Naive thymus-derived CD8-positive, alpha-beta T cell (primary cell): ENCODE measurements at regions not wholly inside any gene's neighbourhood (a gene's known extent, or its start where the extent isn't known, plus 50 kb on each side); places are given as distances from the start of the nearest gene placed in this dataset.
"Not testable (repeated sequence)": the region's sequence is repeated elsewhere in the genome, so short reads cannot be mapped to it uniquely, and the experiment has no call there.

ENCODE experiments used
- ATAC-seq, 2 donors: fragments of 150-1000 bp; cut with Tn5 transposase in 1 of 2; sonication (Bioruptor Pico), chemical (Tn5 transposase) in 1 of 2; 1 replicate in 1 of 2; 2 replicates in 1 of 2; pipeline ENCODE4 v1.10.0; 2021; ENCODE audit warnings: mild to moderate bottlenecking in 2 of 2, moderate library complexity in 2 of 2
- POLR2A ChIA-PET: fragments of 350-600 bp; sonication (Branson Sonifier 250); formaldehyde crosslinking; loops from one replicate; lab custom pipeline; 2021; ENCODE audit warnings: antibody characterized with exemption; lab: Charles Lee
- DNase-seq, 10 donors: peaks; one replicate each; pipeline versions ENCODE4 v3.0.0 to v3.0.0-alpha.2; 2020 to 2022
- H3K27ac Mint-ChIP-seq, 10 donors: one replicate each; pipeline ENCODE4 v1.8.0; 2020 to 2022; ENCODE audit warnings: mild to moderate bottlenecking in 10 of 10, mixed read lengths in 10 of 10, moderate library complexity in 4 of 10, inconsistent platforms in 1 of 10
- H3K27me3 Mint-ChIP-seq, 5 donors: one replicate each; pipeline ENCODE4 v1.8.0; 2021 to 2022; ENCODE audit warnings: mixed read lengths in 5 of 5
- H3K36me3 Mint-ChIP-seq, 3 donors: one replicate each; pipeline ENCODE4 v1.8.0; 2020 to 2022; ENCODE audit warnings: mixed read lengths in 3 of 3, mild to moderate bottlenecking in 2 of 3, inconsistent platforms in 1 of 3
- H3K4me1 Mint-ChIP-seq, 4 donors: one replicate each; pipeline ENCODE4 v1.8.0; 2021 to 2022; ENCODE audit warnings: mixed read lengths in 4 of 4
- H3K4me3 Mint-ChIP-seq, 10 donors: one replicate each; pipeline ENCODE4 v1.8.0; 2020 to 2022; ENCODE audit warnings: mild to moderate bottlenecking in 10 of 10, mixed read lengths in 10 of 10, moderate library complexity in 6 of 10, inconsistent platforms in 1 of 10
- H3K9me3 Mint-ChIP-seq, 9 donors: one replicate each; pipeline ENCODE4 v1.8.0; 2020 to 2022; ENCODE audit warnings: mixed read lengths in 9 of 9, mild to moderate bottlenecking in 3 of 9, inconsistent platforms in 1 of 9, moderate library complexity in 1 of 9

GRCh38 chr15:25072857-25073476, 118.2 kb downstream of the SNRPN start:
- no peaks in the 10 kb centered on the region for H3K4me1 Mint-ChIP-seq
- peaks cover 0 to 100% (median 73%) of the 10 kb centered on the region in 9 donors for H3K9me3 Mint-ChIP-seq
- no peak overlapping the region for H3K27ac Mint-ChIP-seq
- H3K4me3 Mint-ChIP-seq: no peak overlapping the region
- ATAC-seq: no peak
- DNase-seq: no peak
- POLR2A ChIA-PET: no interaction called here
- no peaks in the 10 kb centered on the region for H3K27me3 Mint-ChIP-seq
- H3K36me3 Mint-ChIP-seq: peaks cover 93 to 100% (median 100%) of the 10 kb centered on the region in 3 donors

DNA sequence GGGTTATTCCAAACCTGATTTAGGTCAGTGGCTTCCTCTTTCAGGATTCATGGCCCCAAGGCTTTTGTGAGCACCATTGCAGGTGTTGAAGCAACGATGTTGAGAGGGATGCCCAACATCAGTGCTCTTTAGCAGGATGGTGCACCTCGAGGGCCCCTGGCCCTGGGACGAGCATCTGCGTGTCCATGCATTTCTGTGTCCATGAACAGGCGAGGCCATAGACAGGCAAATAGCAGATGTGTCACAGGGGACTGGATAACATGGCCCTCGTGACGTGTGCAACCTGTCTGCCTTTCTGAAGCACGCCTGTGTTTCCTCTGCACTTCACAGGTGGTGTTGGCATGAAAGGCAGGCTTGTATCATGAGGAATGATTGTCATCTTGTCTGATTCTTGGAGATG, 132.3 kb downstream of the SNRPN start:
- H3K27me3 Mint-ChIP-seq: no peaks in the 10 kb centered on the region
- DNase-seq (no peak), ATAC-seq (no peak)
- peaks cover 82 to 100% (median 98%) of the 10 kb centered on the region in 3 donors for H3K36me3 Mint-ChIP-seq
- H3K4me1 Mint-ChIP-seq: no peaks in the 10 kb centered on the region
- peaks cover 7 to 100% (median 71%) of the 10 kb centered on the region in 9 donors for H3K9me3 Mint-ChIP-seq
- no peak overlapping the region for H3K27ac Mint-ChIP-seq
- POLR2A ChIA-PET: no interaction called here
- H3K4me3 Mint-ChIP-seq: no peak overlapping the region

- no peak overlapping the region for H3K27ac Mint-ChIP-seq
- no peak for DNase-seq
- H3K4me3 Mint-ChIP-seq: peak overlapping the region in 1 of 10 donors; percentile 29
- H3K9me3 Mint-ChIP-seq: peaks cover 7 to 100% (median 67%) of the 10 kb centered on the region in 9 donors
- H3K27me3 Mint-ChIP-seq: no peaks in the 10 kb centered on the region
- H3K36me3 Mint-ChIP-seq: peaks cover 82 to 100% (median 98%) of the 10 kb centered on the region in 3 donors
- no peaks in the 10 kb centered on the region for H3K4me1 Mint-ChIP-seq
- ATAC-seq: no peak
- POLR2A ChIA-PET: no interaction called here
These were observed 133.5 kb downstream of the SNRPN start for GRCh38 chr15:25088261-25088790.

DNA sequence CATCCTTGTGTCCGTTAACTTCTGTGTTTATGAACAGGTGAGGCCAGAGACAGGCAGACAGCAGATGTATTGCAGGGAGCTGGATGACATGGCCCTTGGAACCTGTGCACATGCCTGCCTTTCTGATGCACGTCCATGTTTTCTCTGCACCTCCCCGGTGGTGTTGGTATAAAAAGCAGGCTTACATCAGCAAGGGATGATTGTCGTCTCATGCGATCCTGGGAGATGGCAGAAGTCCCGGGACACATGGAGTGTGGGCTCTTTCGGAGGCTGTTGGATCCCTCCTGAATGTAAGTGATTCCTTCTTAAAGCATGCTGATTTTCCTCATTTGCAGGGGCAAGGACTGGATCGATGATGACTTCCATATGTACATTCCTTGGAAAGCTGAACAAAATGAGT, 134.8 kb downstream of the SNRPN start:
- POLR2A ChIA-PET: no interaction called here
- peaks cover 7 to 100% (median 56%) of the 10 kb centered on the region in 9 donors for H3K9me3 Mint-ChIP-seq
- no peak for ATAC-seq

DNA sequence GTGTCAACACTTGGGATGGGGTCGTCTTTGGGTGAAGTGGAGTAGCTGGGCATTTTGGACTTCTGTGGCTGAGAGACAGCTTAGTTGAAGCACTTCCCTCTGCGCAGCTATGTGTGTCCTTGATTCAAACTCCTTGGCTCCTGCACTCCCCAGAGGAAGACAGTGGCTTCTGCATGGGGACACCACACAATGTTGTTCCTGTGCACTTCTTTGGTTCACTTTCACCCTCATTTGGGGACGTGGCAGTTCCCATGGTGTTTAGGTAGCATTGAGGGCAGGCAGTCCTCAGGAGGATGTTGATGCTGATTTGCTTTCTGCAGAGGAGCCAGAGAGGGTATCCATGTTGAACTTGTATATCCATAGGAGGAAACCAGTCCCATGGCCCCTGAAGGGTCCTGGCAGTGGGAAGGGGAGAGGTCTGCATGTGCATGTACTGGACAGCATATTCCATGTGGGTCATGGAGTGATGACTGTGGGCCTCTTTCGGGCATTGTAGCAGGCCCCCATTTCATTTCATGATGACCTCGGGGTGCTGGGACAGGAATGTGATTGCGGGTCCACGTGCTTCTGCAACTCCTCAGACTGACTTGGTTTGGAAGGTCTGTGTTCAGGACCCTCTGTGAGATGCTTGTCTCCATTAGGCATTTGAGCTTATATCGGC, 135.4 kb downstream of the SNRPN start:
- Mint-ChIP-seq H3K4me1 (no peaks in the 10 kb centered on the region), H3K27me3 (no peaks in the 10 kb centered on the region), H3K36me3 (peaks cover 80 to 100% (median 100%) of the 10 kb centered on the region in 3 donors), H3K27ac (peak overlapping the region in 1 of 10 donors; percentile 16), H3K4me3 (no peak overlapping the region), H3K9me3 (peaks cover 12 to 100% (median 57%) of the 10 kb centered on the region in 9 donors)
- ATAC-seq (no peak), DNase-seq (no peak)
- POLR2A ChIA-PET: no interaction called here

More for the DNA sequence above, 134.8 kb downstream of the SNRPN start:
- Mint-ChIP-seq H3K36me3 (peaks cover 77 to 100% (median 100%) of the 10 kb centered on the region in 3 donors), H3K27me3 (no peaks in the 10 kb centered on the region), H3K4me1 (no peaks in the 10 kb centered on the region), H3K27ac (no peak overlapping the region), H3K4me3 (no peak overlapping the region)
- DNase-seq: no peak

DNA sequence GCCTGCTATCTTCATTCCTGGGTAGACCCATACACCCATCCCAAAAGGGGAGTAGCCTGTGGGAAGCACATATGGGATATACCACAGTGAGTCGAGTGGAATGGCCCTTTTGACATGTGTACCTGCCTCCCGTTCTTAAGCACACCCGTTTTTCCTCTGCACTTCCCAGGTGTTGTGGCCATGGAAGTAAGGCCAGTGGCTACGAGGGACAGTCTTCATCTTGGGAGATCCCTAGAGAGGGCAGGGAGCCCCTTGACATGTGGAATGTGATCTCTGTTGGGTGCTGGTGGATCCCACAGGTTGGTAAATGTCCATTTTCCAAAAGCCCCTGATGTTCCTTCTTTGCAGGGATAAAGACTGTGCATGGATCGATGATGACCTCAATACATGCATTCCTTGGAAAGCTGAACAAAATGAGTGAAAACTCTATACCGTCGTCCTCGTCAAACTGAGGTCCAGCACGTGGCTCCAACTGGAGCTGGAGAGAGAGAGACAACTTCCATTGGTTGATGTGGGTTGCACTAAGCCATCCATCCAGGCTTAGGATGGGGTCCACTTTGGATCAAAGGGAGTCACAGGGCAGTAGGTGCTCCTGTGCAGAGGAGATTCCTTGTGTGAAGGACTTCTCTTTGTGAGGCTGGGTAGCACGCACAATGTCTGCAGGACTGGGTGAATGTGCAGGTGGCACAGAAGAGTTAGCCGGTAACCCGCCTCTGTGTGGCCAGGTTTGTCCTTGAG, 136.8 kb downstream of the SNRPN start:
- Mint-ChIP-seq H3K27me3 (no peaks in the 10 kb centered on the region), H3K4me3 (peak overlapping the region in 1 of 10 donors; percentile 36), H3K4me1 (no peaks in the 10 kb centered on the region), H3K9me3 (peaks cover 16 to 99% (median 51%) of the 10 kb centered on the region in 9 donors), H3K36me3 (peaks cover 75 to 99% (median 99%) of the 10 kb centered on the region in 3 donors), H3K27ac (no peak overlapping the region)
- POLR2A ChIA-PET: no interaction called here
- ATAC-seq: no peak
- DNase-seq: no peak

GRCh38 chr15:25092661-25093060, 137.9 kb downstream of the SNRPN start:
- peaks cover 78 to 98% (median 97%) of the 10 kb centered on the region in 3 donors for H3K36me3 Mint-ChIP-seq
- peaks cover 19 to 99% (median 56%) of the 10 kb centered on the region in 9 donors for H3K9me3 Mint-ChIP-seq
- H3K4me1 Mint-ChIP-seq: no peaks in the 10 kb centered on the region
- no peak overlapping the region for H3K27ac Mint-ChIP-seq
- POLR2A ChIA-PET: no interaction called here
- no peaks in the 10 kb centered on the region for H3K27me3 Mint-ChIP-seq
- no peak for ATAC-seq
- DNase-seq: no peak
- H3K4me3 Mint-ChIP-seq: no peak overlapping the region

DNA sequence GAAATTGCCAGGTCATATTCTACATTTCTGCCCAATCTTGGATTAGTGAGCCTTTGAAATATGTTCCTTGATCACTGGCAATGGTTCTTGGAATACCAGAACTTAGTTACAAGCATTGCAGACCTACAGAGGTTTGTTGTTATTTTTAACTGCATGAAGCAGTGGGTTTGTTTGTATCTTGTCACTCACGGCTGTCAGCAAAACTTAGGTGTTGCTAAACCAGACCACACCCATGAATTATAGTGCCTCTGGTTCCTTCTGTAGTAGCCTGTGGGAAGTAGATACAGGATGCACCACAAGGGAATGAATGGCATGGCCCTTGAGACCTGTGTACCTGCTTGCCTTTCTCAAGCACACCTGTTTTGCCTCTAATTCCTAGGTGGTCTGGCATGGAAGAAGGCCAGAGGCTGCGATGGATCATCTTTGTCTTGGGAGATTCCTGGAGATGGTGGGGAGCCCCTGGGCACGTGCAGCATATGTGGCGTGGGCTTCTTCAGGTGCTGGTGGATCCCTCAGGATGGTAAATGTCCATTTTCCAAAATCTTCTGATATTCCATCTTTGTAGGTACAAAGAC, 138.8 kb downstream of the SNRPN start:
- H3K36me3 Mint-ChIP-seq: peaks cover 73 to 96% (median 93%) of the 10 kb centered on the region in 3 donors
- no peaks in the 10 kb centered on the region for H3K27me3 Mint-ChIP-seq
- DNase-seq: no peak
- no peak overlapping the region for H3K4me3 Mint-ChIP-seq
- no peaks in the 10 kb centered on the region for H3K4me1 Mint-ChIP-seq
- POLR2A ChIA-PET: no interaction called here
- ATAC-seq: no peak
- no peak overlapping the region for H3K27ac Mint-ChIP-seq
- peaks cover 15 to 96% (median 56%) of the 10 kb centered on the region in 9 donors for H3K9me3 Mint-ChIP-seq

- Mint-ChIP-seq H3K27ac (no peak overlapping the region), H3K27me3 (no peaks in the 10 kb centered on the region), H3K9me3 (peaks cover 10 to 96% (median 56%) of the 10 kb centered on the region in 9 donors), H3K4me3 (no peak overlapping the region), H3K36me3 (peaks cover 73 to 96% (median 93%) of the 10 kb centered on the region in 3 donors), H3K4me1 (no peaks in the 10 kb centered on the region)
- ATAC-seq (no peak), DNase-seq (no peak)
- POLR2A ChIA-PET: no interaction called here
These were observed 139.3 kb downstream of the SNRPN start for GRCh38 chr15:25094066-25094465.

- POLR2A ChIA-PET: no interaction called here
- Mint-ChIP-seq H3K27ac (no peak overlapping the region), H3K36me3 (peaks cover 73 to 96% (median 93%) of the 10 kb centered on the region in 3 donors), H3K4me1 (no peaks in the 10 kb centered on the region), H3K27me3 (no peaks in the 10 kb centered on the region), H3K9me3 (peaks cover 10 to 96% (median 57%) of the 10 kb centered on the region in 9 donors), H3K4me3 (no peak overlapping the region)
- DNase-seq: no peak
- ATAC-seq: no peak
These were observed 139.7 kb downstream of the SNRPN start for GRCh38 chr15:25094519-25094918.

- Mint-ChIP-seq H3K9me3 (peaks cover 10 to 95% (median 57%) of the 10 kb centered on the region in 9 donors), H3K4me1 (no peaks in the 10 kb centered on the region), H3K27me3 (no peaks in the 10 kb centered on the region), H3K36me3 (peaks cover 66 to 96% (median 93%) of the 10 kb centered on the region in 3 donors), H3K27ac (no peak overlapping the region), H3K4me3 (no peak overlapping the region)
- no peak for DNase-seq
- ATAC-seq: no peak
- POLR2A ChIA-PET: no interaction called here
These were observed 140.4 kb downstream of the SNRPN start for GRCh38 chr15:25095179-25095578.

DNA sequence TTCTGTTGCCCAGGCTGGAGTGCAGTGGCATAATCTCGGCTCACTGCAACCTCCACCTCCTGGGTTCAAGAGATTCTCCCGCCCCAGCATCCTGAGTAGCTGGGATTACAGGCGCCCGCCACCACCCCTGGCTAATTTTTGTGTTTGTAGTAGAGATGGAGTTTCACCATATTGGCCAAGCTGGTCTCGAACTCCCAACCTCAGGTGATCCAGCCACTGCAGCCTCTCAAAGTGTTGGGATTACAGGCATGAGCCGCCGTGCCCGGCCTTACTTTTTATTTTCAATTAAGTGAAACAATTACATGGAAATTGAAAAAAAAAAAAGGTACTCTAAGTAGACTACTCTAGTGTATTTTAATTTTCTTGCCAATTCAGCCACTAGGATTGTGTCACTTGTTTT, 145.2 kb downstream of the SNRPN start:
- ATAC-seq, H3K27ac Mint-ChIP-seq, H3K4me3 Mint-ChIP-seq, POLR2A ChIA-PET, H3K27me3 Mint-ChIP-seq, H3K4me1 Mint-ChIP-seq, DNase-seq: not testable (repeated sequence)
- Mint-ChIP-seq H3K36me3 (peaks cover 53 to 91% (median 84%) of the 10 kb centered on the region in 3 donors), H3K9me3 (peaks cover 5 to 87% (median 43%) of the 10 kb centered on the region in 9 donors)
